Ascending aorta (tissue), 2 donors: ENCODE measurements at regions not wholly inside any gene's neighbourhood (a gene's known extent, or its start where the extent isn't known, plus 50 kb on each side); places are given as distances from the start of the nearest gene placed in this dataset.

Experiments used
- DNase-seq, 2 donors: peaks; one replicate each; pipeline ENCODE4 v3.0.0-alpha.2; 2019; ENCODE audit warnings: low spot score in 2 of 2
- H3K27ac ChIP-seq, 2 donors: fragments of 200-600 bp; sonication (generic); one replicate each; pipeline ENCODE4 v1.5.1; 2016 to 2017; ENCODE audit warnings: mild to moderate bottlenecking in 1 of 2
- H3K27me3 ChIP-seq: fragments of 200-600 bp; sonication (generic); one replicate; pipeline ENCODE4 v1.5.1; 2017
- H3K36me3 ChIP-seq, 2 donors: fragments of 200-600 bp; sonication (generic); one replicate each; pipeline ENCODE4 v1.5.1; 2016
- H3K4me1 ChIP-seq, 2 donors: fragments of 200-600 bp; sonication (generic); one replicate each; pipeline ENCODE4 v1.5.1; 2016 to 2017; ENCODE audit warnings: mild to moderate bottlenecking in 1 of 2
- H3K4me3 ChIP-seq, 2 donors: fragments of 200-600 bp; sonication (generic); one replicate each; pipeline ENCODE4 v1.5.1; 2016 to 2017; ENCODE audit warnings: mild to moderate bottlenecking in 1 of 2
- H3K9me3 ChIP-seq, 2 donors: fragments of 200-600 bp; sonication (generic); one replicate each; pipeline ENCODE4 v1.5.1; 2016
- CTCF ChIP-seq, 3 experiments: fragments of 200-600 bp in 2 of 3; fragments of 450-650 bp in 1 of 3; sonication (generic) in 2 of 3; IDR thresholded peaks; one replicate each; pipeline ENCODE4 v1.5.1; 2016 to 2019; ENCODE audit warnings: antibody characterized with exemption in 3 of 3, mild to moderate bottlenecking in 1 of 3, moderate library complexity in 1 of 3
- intact Hi-C: fragments of 100-400 bp; cut with DNase I; formaldehyde crosslinking; loops from one replicate; pipeline ENCODE4 v1.15.1; 2023

GRCh38 chr10:43865265-43866135, 216.8 kb upstream of the ZNF32 start:
- H3K9me3 ChIP-seq: no peaks in the 10 kb centered on the region
- H3K27ac ChIP-seq: no peak overlapping the region
- TF ChIP-seq CTCF (IDR thresholded peaks at IDR 0.05): no peak
- H3K36me3 ChIP-seq: no peaks in the 10 kb centered on the region
- DNase-seq: no peak
- no peaks in the 10 kb centered on the region for H3K27me3 ChIP-seq
- intact Hi-C loops: loop anchor here (10.0 kb wide), 1 partner anchor 99 kb away; no protein-coding TSS in a partner anchor
- no peak overlapping the region for H3K4me3 ChIP-seq
- peaks cover 0 to 25% of the 10 kb centered on the region in 2 donors for H3K4me1 ChIP-seq

- no peaks in the 10 kb centered on the region for H3K27me3 ChIP-seq
- peak overlapping the region; percentile 77 to 89 for H3K27ac ChIP-seq
- DNase-seq: no peak
- TF ChIP-seq CTCF (IDR thresholded peaks at IDR 0.05): no peak
- no peak overlapping the region for H3K4me3 ChIP-seq
- peaks cover 0 to 25% of the 10 kb centered on the region in 2 donors for H3K4me1 ChIP-seq
- H3K36me3 ChIP-seq: no peaks in the 10 kb centered on the region
- intact Hi-C loops: loop anchor here (5.0 to 10.0 kb wide), 2 partner anchors 100 to 172 kb away; no protein-coding TSS in a partner anchor
- H3K9me3 ChIP-seq: no peaks in the 10 kb centered on the region
These were observed 216.0 kb upstream of the ZNF32 start for GRCh38 chr10:43864656-43865055.

- Histone ChIP-seq H3K9me3 (no peaks in the 10 kb centered on the region), H3K27me3 (no peaks in the 10 kb centered on the region), H3K4me1 (peaks cover 0 to 25% of the 10 kb centered on the region in 2 donors), H3K36me3 (no peaks in the 10 kb centered on the region), H3K4me3 (no peak overlapping the region), H3K27ac (peak overlapping the region; percentile 77 to 89)
- intact Hi-C loops: loop anchor here (2.0 to 10.0 kb wide), 4 partner anchors 17 to 172 kb away; no protein-coding TSS in a partner anchor
- peak in 1 of 2 donors; percentile 85 for DNase-seq
- no peak for TF ChIP-seq CTCF (IDR thresholded peaks at IDR 0.05)
These were observed 215.3 kb upstream of the ZNF32 start for GRCh38 chr10:43863859-43864591.

- H3K27ac ChIP-seq: peak overlapping the region; percentile 77 to 89
- no peaks in the 10 kb centered on the region for H3K27me3 ChIP-seq
- TF ChIP-seq CTCF (IDR thresholded peaks at IDR 0.05): no peak
- intact Hi-C loops: loop anchor here (2.0 to 10.0 kb wide), 4 partner anchors 16 to 171 kb away; no protein-coding TSS in a partner anchor
- peaks cover 0 to 25% of the 10 kb centered on the region in 2 donors for H3K4me1 ChIP-seq
- no peaks in the 10 kb centered on the region for H3K36me3 ChIP-seq
- no peaks in the 10 kb centered on the region for H3K9me3 ChIP-seq
- no peak for DNase-seq
- no peak overlapping the region for H3K4me3 ChIP-seq
These were observed 214.6 kb upstream of the ZNF32 start for GRCh38 chr10:43863270-43863669.

- Histone ChIP-seq H3K27me3 (no peaks in the 10 kb centered on the region), H3K4me1 (peaks cover 0 to 25% of the 10 kb centered on the region in 2 donors), H3K27ac (peak overlapping the region; percentile 77 to 89), H3K4me3 (no peak overlapping the region), H3K9me3 (no peaks in the 10 kb centered on the region), H3K36me3 (no peaks in the 10 kb centered on the region)
- DNase-seq: no peak
- no peak for TF ChIP-seq CTCF (IDR thresholded peaks at IDR 0.05)
- intact Hi-C loops: loop anchor here (2.0 to 10.0 kb wide), 4 partner anchors 16 to 170 kb away; no protein-coding TSS in a partner anchor
These were observed 214.1 kb upstream of the ZNF32 start for GRCh38 chr10:43862756-43863155.
